Spleen (tissue), 7 donors: ENCODE measurements at regions not wholly inside any gene's neighbourhood (a gene's known extent, or its start where the extent isn't known, plus 50 kb on each side); places are given as distances from the start of the nearest gene placed in this dataset.

Experiments
- POLR2A ChIP-seq, 3 donors: fragments of 450-650 bp; IDR thresholded peaks; one replicate each; pipeline ENCODE4 v1.5.1; 2017; ENCODE audit warnings: antibody characterized with exemption in 3 of 3, mild to moderate bottlenecking in 1 of 3
- POLR2AphosphoS5 ChIP-seq, 3 donors: sonication (generic); formaldehyde crosslinking; IDR thresholded peaks; one replicate each; pipeline ENCODE4 v1.5.1; 2017; ENCODE audit warnings: antibody characterized with exemption in 3 of 3
- TF ChIP-seq, protein P1 (sequence below), 11 experiments: fragments of 200-600 bp in 7 of 11; fragments of 450-650 bp in 4 of 11; sonication (generic) in 4 of 11; IDR thresholded peaks in 8 of 11; conservative IDR thresholded peaks in 3 of 11; 1 replicate in 7 of 11; 2 replicates in 4 of 11; pipeline versions ENCODE4 v1.4.0 to v1.8.0; 2016 to 2021; ENCODE audit warnings: antibody characterized with exemption in 11 of 11, inconsistent platforms in 4 of 11, mild to moderate bottlenecking in 1 of 11
- donor health status: DM: no; HTN: no; CAD: no; lungs with moderate emphysema.
- donor health status: DM: no; HTN: no; CAD: no.
- donor health status: DM: no; HTN: no; CAD: no.

- TF ChIP-seq POLR2A (IDR thresholded peaks at IDR 0.05) = no peak
- no peak for TF ChIP-seq POLR2AphosphoS5 (IDR thresholded peaks at IDR 0.05)
- TF ChIP-seq, protein P1, sequence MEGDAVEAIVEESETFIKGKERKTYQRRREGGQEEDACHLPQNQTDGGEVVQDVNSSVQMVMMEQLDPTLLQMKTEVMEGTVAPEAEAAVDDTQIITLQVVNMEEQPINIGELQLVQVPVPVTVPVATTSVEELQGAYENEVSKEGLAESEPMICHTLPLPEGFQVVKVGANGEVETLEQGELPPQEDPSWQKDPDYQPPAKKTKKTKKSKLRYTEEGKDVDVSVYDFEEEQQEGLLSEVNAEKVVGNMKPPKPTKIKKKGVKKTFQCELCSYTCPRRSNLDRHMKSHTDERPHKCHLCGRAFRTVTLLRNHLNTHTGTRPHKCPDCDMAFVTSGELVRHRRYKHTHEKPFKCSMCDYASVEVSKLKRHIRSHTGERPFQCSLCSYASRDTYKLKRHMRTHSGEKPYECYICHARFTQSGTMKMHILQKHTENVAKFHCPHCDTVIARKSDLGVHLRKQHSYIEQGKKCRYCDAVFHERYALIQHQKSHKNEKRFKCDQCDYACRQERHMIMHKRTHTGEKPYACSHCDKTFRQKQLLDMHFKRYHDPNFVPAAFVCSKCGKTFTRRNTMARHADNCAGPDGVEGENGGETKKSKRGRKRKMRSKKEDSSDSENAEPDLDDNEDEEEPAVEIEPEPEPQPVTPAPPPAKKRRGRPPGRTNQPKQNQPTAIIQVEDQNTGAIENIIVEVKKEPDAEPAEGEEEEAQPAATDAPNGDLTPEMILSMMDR (IDR thresholded peaks at IDR 0.05 in 8 of 11, conservative IDR thresholded peaks at IDR 0.05 in 3 of 11) = no peak
These were observed 138.2 kb downstream of the RPS24 start for GRCh38 chr10:78171633-78172400.
